ENCODE measurements at regions not wholly inside any gene's neighbourhood (a gene's known extent, or its start where the extent isn't known, plus 50 kb on each side); places are given as distances from the start of the nearest gene placed in this dataset.

- TF ChIP-seq CTCF (conservative IDR thresholded peaks at IDR 0.05; ENCODE audit: low read length) (no peak), EZH2phosphoT487 (IDR thresholded peaks at IDR 0.05; ENCODE audit: borderline replicate concordance, low read depth, low read length) (no peak)
These were observed 68.0 kb downstream of the ZFP36L2 start for GRCh38 chr2:43158259-43158880.

All from OCI-LY7 (cell line).